Stomach (tissue), 8 donors: ENCODE measurements at regions not wholly inside any gene's neighbourhood (a gene's known extent, or its start where the extent isn't known, plus 50 kb on each side); places are given as distances from the start of the nearest gene placed in this dataset.
"Not testable (repeated sequence)": the region's sequence is repeated elsewhere in the genome, so short reads cannot be mapped to it uniquely, and the experiment has no call there.

ENCODE experiments used
- DNase-seq, 2 donors: peaks; one replicate each; pipeline versions ENCODE4 v3.0.0 to v3.0.0-alpha.2; 2013 to 2019
- H3K27ac ChIP-seq, 5 donors: fragments of 200-600 bp in 4 of 5; sonication (generic) in 4 of 5; one replicate each; pipeline ENCODE4 v1.5.1; 2013 to 2019; ENCODE audit warnings: mild to moderate bottlenecking in 1 of 5, moderate library complexity in 1 of 5
- H3K27me3 ChIP-seq, 3 donors: fragments of 200-600 bp; sonication (generic); one replicate each; pipeline ENCODE4 v1.5.1; 2017 to 2019; ENCODE audit warnings: mixed run types in 1 of 3
- H3K36me3 ChIP-seq, 4 donors: fragments of 200-600 bp; sonication (generic); 1 replicate in 3 of 4; 2 replicates in 1 of 4; pipeline ENCODE4 v1.5.1; 2016 to 2019
- H3K4me1 ChIP-seq, 4 donors: fragments of 200-600 bp; sonication (generic); one replicate each; pipeline ENCODE4 v1.5.1; 2016 to 2019
- H3K4me3 ChIP-seq, 4 donors: fragments of 200-600 bp; sonication (generic) in 3 of 4; one replicate each; pipeline ENCODE4 v1.5.1; 2016 to 2019; ENCODE audit warnings: mild to moderate bottlenecking in 1 of 4
- H3K9me3 ChIP-seq, 4 donors: fragments of 200-600 bp; sonication (generic); one replicate each; pipeline ENCODE4 v1.5.1; 2016 to 2019
- CTCF ChIP-seq, 7 experiments: fragments of 450-650 bp in 4 of 7; fragments of 200-600 bp in 3 of 7; sonication (generic) in 3 of 7; IDR thresholded peaks; one replicate each; pipeline ENCODE4 v1.5.1; 2016 to 2019; ENCODE audit warnings: antibody characterized with exemption in 7 of 7, control low read depth in 2 of 7, mild to moderate bottlenecking in 1 of 7
- EP300 ChIP-seq: sonication (generic); formaldehyde crosslinking; IDR thresholded peaks from one replicate; pipeline ENCODE4 v1.6.1; 2017; ENCODE audit warnings: antibody characterized with exemption
- POLR2A ChIP-seq, 4 donors: fragments of 450-650 bp; IDR thresholded peaks; one replicate each; pipeline ENCODE4 v1.6.1; 2016; ENCODE audit warnings: antibody characterized with exemption in 4 of 4, control low read depth in 2 of 4, mild to moderate bottlenecking in 1 of 4, moderate library complexity in 1 of 4
- POLR2AphosphoS5 ChIP-seq, 3 donors: sonication (generic); formaldehyde crosslinking; IDR thresholded peaks; one replicate each; pipeline ENCODE4 v1.6.1; 2016; ENCODE audit warnings: antibody characterized with exemption in 3 of 3
- WGBS, 5 donors: extraction: QIAGEN DNeasy Blood & Tissue Kit in 3 of 5; methylation state at CpG; one replicate each; pipeline versions ENCODE4 v1.1.5 to v1.1.7; 2013 to 2018; 5-methylcytosine and 5-hydroxymethylcytosine counted together
- intact Hi-C: fragments of 100-400 bp; cut with DNase I; formaldehyde crosslinking; loops from one replicate; pipeline ENCODE4 v1.15.1; 2023; ENCODE audit warnings: low total_unique reads
- donor health status: healthy with polysubstance abuse.
- donor health status: Bipolar disorder and iron deficiency.
- donor health status: healthy.

GRCh38 chr1:88330201-88330600, 353.9 kb upstream of the PKN2 start:
- Histone ChIP-seq H3K4me1 (peaks cover 0 to 13% (median 6%) of the 10 kb centered on the region in 4 donors), H3K36me3 (no peaks in the 10 kb centered on the region), H3K4me3 (no peak overlapping the region), H3K9me3 (no peaks in the 10 kb centered on the region), H3K27me3 (no peaks in the 10 kb centered on the region), H3K27ac (no peak overlapping the region)
- DNase-seq: no peak
- intact Hi-C loops: no loop called here
- WGBS, 5 donors: 68 to 80% (median 79%) methylated on average over 4 of the region's 4 CpGs
- TF ChIP-seq CTCF (IDR thresholded peaks at IDR 0.05) (no peak), POLR2A (IDR thresholded peaks at IDR 0.05) (no peak)

- peaks cover 0 to 2% (median 0%) of the 10 kb centered on the region in 4 donors for H3K4me1 ChIP-seq
- H3K27ac ChIP-seq: no peak overlapping the region
- no peak for DNase-seq
- no peaks in the 10 kb centered on the region for H3K27me3 ChIP-seq
- TF ChIP-seq CTCF (IDR thresholded peaks at IDR 0.05): no peak
- no peak for TF ChIP-seq POLR2AphosphoS5 (IDR thresholded peaks at IDR 0.05)
- TF ChIP-seq POLR2A (IDR thresholded peaks at IDR 0.05): no peak
- TF ChIP-seq EP300: no peak
- 67 to 79% (median 75%) methylated on average over 9 of the region's 9 CpGs for WGBS, 5 donors
- no peaks in the 10 kb centered on the region for H3K36me3 ChIP-seq
- no peaks in the 10 kb centered on the region for H3K9me3 ChIP-seq
- no peak overlapping the region for H3K4me3 ChIP-seq
- intact Hi-C loops: no loop called here
Observed at GRCh38 chr1:88333086-88333695, 350.9 kb upstream of the PKN2 start.

- no peak for DNase-seq
- intact Hi-C loops: no loop called here
- WGBS, 5 donors: 92 to 97% (median 95%) methylated on average over 5 of the region's 5 CpGs
- H3K4me1 ChIP-seq: no peaks in the 10 kb centered on the region
- H3K27me3 ChIP-seq: no peaks in the 10 kb centered on the region
- H3K36me3 ChIP-seq: no peaks in the 10 kb centered on the region
- no peak overlapping the region for H3K4me3 ChIP-seq
- no peak overlapping the region for H3K27ac ChIP-seq
- TF ChIP-seq POLR2AphosphoS5 (IDR thresholded peaks at IDR 0.05): no peak
- TF ChIP-seq CTCF (IDR thresholded peaks at IDR 0.05): no peak
- no peak for TF ChIP-seq EP300
- no peak for TF ChIP-seq POLR2A (IDR thresholded peaks at IDR 0.05)
- no peaks in the 10 kb centered on the region for H3K9me3 ChIP-seq
Observed at GRCh38 chr1:88341447-88341846, 342.6 kb upstream of the PKN2 start.

- H3K9me3 ChIP-seq: not testable (repeated sequence)
- WGBS, 5 donors: 44 to 92% (median 79%) methylated on average over 2 to 9 of the region's 16 CpGs
Observed at GRCh38 chr1:88342081-88342480, 342.0 kb upstream of the PKN2 start.

GRCh38 chr1:88350648-88351047, 333.4 kb upstream of the PKN2 start:
- Histone ChIP-seq H3K4me3 (no peak overlapping the region), H3K36me3 (no peaks in the 10 kb centered on the region), H3K27ac (no peak overlapping the region), H3K9me3 (no peaks in the 10 kb centered on the region), H3K27me3 (no peaks in the 10 kb centered on the region), H3K4me1 (no peaks in the 10 kb centered on the region)
- WGBS, 5 donors: 80 to 91% (median 91%) methylated on average over 2 of the region's 2 CpGs
- no peak for DNase-seq
- TF ChIP-seq CTCF (IDR thresholded peaks at IDR 0.05) (no peak), POLR2A (IDR thresholded peaks at IDR 0.05) (no peak), EP300 (no peak), POLR2AphosphoS5 (IDR thresholded peaks at IDR 0.05) (no peak)
- intact Hi-C loops: no loop called here

More at GRCh38 chr1:88342081-88342480, 342.0 kb upstream of the PKN2 start:
- H3K36me3 ChIP-seq, DNase-seq, H3K27me3 ChIP-seq, H3K4me1 ChIP-seq, H3K27ac ChIP-seq, intact Hi-C loops, H3K4me3 ChIP-seq: not testable (repeated sequence)
